Astrocyte of the spinal cord (primary cell): ENCODE measurements at regions not wholly inside any gene's neighbourhood (a gene's known extent, or its start where the extent isn't known, plus 50 kb on each side); places are given as distances from the start of the nearest gene placed in this dataset.

Experiments
- DNase-seq: peaks from one replicate; pipeline ENCODE4 v3.0.0; 2011; ENCODE audit warnings: low read depth, low spot score
- H3K4me3 ChIP-seq: 2 replicates; pipeline ENCODE4 v1.5.1; 2011; ENCODE audit warnings: low read depth, mild to moderate bottlenecking, low read length, moderate library complexity
- CTCF ChIP-seq: IDR thresholded peaks from 2 replicates; pipeline ENCODE4 v1.5.1; 2012; ENCODE audit warnings: low read depth, mild to moderate bottlenecking, low read length, inconsistent platforms
- in situ Hi-C: cut with HindIII; loops from 2 replicates; pipeline ENCODE4 v1.10.0; 2017; ENCODE audit warnings: low sequenced_read_pairs

DNA sequence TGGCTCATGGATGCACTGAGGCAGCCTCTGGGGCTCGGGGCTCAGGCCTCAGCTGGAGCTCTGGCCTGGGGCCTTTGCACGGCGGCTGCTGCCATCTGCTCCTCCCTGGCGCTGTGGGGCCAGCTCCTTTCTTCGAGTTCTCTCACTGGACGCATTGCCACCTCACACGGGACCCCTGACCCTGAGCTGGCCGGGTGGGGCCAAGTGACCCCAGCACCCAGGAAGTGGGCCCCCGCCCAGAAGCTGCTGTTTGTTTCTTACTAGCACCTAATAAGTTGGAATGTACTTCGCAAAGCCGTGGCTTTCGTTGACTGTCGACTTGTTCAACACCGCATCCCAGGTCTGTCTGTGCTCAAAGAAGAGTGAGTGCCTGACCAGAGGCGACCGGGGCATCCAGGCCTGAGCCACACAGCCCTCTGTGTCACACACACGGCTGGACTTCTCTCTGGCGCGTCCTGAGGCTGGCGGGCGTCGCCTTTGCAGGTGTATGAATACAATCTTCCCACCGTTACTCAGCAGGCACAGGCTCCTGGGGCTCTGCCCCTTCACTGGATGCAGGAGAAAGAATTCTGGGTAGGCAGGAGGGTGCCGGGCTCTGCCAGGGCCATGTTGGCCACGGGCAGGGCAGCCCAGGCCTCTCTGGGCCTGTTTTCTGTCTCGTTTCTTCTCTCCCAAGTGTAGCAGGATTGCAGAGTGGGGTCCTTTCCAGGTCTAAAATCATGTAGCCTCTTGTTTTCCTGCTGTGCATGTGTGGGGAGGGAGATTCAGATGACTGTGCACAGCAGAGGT is 112.9 kb downstream of the DLL1 start:
- DNase-seq = no peak
- H3K4me3 ChIP-seq = no peak overlapping the region
- TF ChIP-seq CTCF = no peak
- in situ Hi-C loops = no loop called here

DNA sequence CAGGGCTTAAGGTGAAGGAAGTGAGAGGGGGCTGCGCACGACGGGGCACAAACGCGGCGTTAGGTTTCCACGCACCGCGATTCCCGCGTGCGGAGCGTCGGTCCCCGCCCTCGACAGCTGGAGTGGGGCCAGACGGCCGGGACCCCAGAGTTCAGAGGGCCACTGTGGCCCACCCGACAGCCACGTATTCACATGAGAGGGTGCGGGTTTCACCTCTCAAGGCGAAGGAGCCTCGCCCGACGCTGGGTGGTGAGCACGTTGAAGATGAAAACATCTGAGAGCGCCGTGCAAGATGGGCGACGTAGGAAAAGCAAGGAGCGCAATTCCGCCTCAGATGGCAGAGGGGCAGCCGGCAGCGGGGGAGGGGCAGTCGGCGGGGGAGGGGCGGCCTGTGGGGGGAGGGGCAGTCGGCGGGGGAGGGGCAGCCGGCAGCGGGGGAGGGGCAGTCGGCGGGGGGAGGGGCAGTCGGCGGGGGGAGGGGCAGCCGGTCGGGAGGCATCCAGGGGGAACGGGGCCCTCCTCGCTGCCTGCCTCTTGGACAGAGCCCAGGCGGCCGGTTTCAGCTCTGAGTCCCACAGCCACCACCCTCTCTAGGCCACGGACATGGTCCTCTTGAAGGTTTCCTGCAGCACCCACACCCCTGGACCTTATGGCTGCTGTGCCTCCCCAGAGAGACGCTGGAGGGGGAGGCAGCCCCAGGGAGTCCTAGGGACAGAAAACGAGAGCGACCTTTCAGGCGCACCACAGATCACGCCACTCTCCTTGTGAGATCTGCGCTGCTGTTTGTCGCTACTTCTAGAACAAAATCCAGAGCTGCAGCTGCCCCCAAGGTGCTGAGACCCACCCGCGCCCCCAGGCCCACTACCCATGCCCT is 113.7 kb downstream of the DLL1 start:
- TF ChIP-seq CTCF = no peak
- DNase-seq = no peak
- in situ Hi-C loops = no loop called here
- no peak overlapping the region for H3K4me3 ChIP-seq

DNA sequence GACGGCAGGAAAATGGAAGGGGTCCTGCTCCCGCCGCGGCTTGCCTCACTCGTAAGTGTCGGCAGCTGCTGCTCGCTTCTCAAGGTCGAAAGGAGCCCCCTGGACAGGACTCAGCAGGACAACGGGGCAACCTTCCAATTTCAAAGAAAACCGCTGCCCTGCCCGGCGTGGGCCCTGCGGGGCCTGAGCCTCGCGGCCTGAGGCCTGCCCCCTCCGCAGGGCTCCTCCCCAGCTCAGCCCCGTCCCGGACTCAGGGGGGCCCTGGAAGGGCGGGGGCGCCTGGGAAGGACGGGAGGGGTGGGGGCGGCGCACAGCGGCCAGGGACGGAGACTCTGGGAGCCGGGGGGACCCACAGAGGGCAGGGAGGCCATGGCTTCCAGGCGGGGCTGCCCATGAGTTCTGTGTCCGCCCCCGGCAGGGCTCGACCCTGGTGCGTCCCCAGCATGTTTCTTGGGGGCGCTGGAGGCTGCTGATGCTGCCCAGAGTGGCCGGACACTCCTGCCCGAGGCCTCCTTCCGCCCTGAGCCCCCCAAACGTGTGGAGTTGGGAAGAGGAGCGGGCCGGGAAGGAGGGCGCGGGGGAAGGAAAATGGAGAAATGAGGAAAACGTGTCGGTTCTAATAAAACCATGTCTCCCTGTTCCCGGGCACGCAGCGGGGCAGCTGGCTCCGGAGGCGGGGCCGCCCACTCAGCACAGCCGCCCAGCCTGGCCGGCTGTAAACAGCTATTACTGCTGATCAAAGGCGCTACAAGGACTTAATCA is 114.6 kb downstream of the DLL1 start:
- no peak for DNase-seq
- in situ Hi-C loops = no loop called here
- TF ChIP-seq CTCF = no peak
- H3K4me3 ChIP-seq = no peak overlapping the region

- TF ChIP-seq CTCF = no peak
- DNase-seq = no peak
- H3K4me3 ChIP-seq = no peak overlapping the region
- in situ Hi-C loops = no loop called here
Measured at GRCh38 chr6:170175644-170176135, 115.2 kb downstream of the DLL1 start.

DNA sequence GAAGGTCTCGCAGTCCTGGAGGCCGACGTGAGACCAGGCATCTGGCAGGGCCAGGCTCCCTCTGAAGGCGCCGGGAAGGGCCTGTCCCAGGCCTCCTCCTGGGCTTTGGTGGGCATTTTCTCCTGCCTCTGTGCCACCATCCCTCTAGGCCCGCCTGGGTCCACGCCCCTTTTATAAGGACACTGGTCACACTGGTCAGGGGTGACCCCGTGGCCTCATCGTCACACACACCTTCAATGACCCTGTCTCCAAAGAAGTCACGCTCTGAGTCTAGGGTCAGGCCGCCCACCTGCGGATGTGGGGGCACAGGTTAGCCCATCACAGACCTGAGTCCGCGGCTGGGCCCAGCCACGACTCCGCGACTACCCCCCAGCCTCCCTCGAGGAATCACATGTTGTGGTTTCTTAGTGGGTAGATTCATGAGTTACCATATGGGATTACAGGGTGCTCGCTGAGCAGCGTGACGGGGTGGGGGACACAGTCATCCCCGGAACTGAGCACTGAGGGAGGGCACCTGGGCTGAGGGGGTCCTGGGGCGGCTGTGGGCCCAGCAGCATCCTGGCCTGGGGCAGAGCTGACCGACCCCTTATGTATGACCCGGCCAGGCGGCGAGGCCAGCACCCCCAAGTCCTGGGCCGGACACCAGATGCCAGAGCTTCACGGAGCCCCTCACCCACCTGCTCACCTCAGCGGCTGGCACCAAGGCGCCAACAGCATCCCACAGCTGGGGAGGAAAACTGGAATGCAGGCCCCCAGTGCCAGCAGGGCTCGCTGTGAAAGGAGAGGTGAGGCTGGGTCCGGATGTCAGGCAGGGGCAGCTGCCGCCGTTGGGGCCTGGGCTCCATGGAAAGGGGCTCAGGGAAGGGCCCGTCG is 115.9 kb downstream of the DLL1 start:
- no peak for TF ChIP-seq CTCF
- no peak for DNase-seq
- in situ Hi-C loops = no loop called here
- no peak overlapping the region for H3K4me3 ChIP-seq
